ENCODE measurements at regions not wholly inside any gene's neighbourhood (a gene's known extent, or its start where the extent isn't known, plus 50 kb on each side); places are given as distances from the start of the nearest gene placed in this dataset.
"Not testable (repeated sequence)": the region's sequence is repeated elsewhere in the genome, so short reads cannot be mapped to it uniquely, and the experiment has no call there.

DNA sequence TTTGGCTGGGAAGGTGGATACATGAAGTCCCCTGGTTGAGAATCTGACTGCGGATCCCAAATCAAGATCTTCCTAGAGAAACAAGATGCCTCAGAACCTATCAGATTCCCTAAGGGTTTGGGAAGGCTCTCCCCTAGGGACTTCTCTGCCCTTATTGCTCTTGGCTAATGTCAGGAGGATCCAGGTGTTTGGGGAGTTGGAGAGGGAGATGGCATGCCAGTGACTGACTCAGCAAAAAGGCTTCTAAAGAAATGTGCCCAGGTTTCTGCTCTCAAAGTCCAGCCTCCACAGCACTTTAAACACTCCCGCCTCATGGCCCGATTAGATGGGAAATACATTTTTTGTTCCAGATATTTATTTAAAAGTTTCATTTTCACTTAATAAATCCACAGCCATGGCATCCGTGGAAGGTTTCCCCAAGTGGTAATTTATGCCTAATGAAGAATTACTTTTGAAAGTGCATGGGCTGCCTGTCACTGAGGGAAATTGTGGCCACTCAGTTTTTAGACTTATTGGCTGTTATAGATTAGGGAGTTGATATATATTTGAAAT lies 156.4 kb downstream of the OSR1 start:
- no peak for DNase-seq (ENCODE audit: low spot score)

DNA sequence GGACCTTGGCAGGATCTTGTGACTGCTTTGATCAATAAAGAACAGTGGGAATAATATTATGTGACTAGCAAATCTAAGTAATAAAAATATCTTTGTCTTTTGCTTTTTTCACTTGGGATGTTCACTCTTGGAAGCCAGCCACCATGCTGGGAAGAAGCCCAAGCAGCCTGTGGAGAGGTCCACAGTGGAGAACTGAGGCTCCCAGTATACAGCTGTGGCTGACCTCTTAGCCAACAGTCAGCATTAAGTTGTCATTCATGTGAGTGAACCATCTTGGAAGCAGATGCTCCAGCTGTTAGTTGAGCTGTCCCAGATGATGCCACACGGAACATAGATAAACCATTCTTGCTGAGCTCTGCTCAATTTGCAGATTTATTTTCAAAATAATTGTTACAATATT lies 160.0 kb downstream of the OSR1 start:
- DNase-seq (ENCODE audit: low spot score), result peak; percentile 7

DNA sequence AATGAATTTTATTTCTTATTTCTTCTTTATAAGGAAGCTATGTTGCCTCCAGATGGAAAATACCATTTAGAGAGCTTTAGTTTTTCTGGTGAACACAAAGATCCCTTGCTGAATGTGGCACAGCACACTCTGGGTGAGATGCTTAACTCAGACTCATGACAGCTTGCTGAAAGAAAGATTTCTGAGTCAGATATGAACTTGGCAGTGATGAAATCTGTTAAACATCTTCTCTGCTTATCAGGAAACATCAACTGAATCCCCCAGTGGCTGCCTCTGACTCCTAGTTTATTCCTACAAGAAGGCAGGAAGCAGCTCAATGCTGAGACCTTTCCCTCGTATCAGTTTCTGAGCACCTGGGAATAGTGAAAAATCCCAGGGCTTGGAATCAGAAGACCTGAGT lies 162.8 kb downstream of the OSR1 start:
- DNase-seq (ENCODE audit: low spot score), result no peak

DNA sequence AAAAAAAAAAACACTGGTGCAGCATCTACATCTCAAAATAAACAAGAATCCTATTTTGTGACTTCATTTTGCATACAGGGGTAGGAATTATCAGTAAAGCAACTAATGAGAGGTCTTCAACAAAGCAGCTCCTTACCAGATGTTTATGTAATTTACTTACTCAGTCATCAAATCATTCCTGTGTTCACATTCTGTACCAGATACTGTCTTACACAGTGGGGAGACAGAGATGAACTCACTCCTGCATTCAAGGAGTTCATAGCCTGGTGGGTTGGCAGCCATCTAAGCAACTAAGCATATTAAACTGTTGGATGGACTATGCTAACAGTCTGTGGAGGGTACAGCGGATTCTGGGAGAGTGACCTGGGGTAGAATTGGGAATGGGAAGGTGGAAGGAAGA lies 169.0 kb downstream of the OSR1 start:
- no peak for DNase-seq (ENCODE audit: low spot score)

DNA sequence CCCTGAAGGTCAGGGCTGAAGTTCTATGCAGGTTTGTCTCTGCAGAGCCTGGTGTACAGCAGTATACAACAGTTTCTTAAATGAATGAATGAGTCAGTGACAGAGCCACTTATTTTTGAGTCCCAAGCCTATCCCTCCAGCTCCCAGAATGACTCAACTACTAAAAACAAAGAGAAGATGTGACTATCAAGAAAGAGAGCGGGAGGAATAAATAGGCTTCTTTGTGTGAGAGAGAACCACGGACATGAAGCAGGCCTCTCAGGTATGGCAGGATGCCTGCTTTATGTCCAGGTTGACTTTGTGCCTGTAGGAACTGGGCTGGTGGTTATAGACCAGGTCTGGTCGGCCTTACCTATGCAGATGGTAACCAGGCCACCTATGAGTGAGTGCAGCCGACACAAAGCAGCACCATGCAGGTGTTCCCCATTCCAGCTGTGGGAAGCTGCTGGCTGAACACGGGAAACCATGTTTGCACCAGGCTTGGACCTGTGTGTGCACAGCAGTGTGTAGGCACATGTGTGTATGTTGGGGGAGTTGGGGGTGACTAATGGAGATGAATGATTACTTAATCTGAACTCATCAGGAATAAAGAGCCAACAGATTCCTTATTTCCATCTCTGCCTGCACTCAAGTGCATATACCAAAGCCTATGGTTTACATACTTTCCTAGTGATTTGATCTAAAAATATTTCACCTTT lies 171.0 kb downstream of the OSR1 start:
- no peak for DNase-seq (ENCODE audit: low spot score)

DNA sequence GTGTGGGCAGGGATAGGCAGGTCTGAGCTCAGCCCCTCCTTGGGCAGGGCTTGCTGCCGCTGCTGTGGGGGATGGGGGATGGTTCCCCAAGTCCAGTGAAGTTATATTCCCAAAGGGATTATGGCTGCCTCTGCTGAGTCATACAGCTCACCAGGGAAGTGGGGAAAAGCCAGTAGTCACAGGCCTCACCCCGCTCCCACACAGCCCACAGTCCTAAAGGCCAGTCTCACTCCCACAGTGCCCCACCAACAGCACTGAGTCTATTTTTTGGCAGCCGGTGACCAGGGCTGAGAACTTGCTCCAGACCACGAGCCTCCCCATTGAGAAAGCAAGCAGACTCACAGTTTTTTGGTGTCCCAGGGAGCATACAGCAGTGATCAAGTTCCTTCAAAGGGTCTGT lies 173.3 kb downstream of the OSR1 start:
- DNase-seq (ENCODE audit: low spot score), result no peak

DNA sequence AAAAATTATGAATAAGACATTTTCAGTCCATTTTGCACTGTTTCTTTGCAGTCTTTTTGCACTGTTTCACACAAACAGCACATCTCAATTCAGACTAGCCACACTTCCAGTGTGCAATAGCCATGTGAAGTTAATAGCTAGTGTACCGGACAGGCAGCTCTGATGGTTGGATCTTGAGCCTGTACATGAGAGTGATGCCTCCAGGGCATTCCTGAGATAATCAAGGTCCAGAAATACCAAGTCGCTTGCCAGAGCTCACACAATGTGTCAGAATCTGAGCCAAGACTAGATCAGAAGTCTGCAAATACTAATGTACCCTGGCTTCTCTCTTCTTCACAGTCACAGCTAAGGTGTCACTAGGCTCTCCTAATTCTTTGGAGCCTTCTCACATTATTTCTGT lies 180.2 kb downstream of the OSR1 start:
- DNase-seq (ENCODE audit: low spot score), result no peak

DNA sequence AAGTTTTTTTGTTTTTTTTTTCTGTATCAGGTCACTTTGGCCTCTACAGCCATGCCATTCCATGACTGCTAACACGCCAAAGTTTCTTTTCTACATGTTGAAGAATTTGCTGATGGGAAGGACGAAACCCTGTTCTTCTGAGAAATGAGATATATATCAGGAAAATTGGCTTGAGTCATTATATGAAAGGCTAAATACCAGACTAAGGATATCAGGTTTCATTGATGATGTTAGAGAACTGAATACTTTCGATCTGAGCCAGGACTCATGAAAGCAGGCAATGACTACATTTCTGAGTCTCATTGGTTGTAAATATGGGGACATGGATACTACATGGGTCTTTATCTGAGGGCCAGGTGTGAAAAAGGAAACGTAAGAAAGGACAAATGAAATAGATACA lies 181.4 kb downstream of the OSR1 start:
- no peak for DNase-seq (ENCODE audit: low spot score)

DNA sequence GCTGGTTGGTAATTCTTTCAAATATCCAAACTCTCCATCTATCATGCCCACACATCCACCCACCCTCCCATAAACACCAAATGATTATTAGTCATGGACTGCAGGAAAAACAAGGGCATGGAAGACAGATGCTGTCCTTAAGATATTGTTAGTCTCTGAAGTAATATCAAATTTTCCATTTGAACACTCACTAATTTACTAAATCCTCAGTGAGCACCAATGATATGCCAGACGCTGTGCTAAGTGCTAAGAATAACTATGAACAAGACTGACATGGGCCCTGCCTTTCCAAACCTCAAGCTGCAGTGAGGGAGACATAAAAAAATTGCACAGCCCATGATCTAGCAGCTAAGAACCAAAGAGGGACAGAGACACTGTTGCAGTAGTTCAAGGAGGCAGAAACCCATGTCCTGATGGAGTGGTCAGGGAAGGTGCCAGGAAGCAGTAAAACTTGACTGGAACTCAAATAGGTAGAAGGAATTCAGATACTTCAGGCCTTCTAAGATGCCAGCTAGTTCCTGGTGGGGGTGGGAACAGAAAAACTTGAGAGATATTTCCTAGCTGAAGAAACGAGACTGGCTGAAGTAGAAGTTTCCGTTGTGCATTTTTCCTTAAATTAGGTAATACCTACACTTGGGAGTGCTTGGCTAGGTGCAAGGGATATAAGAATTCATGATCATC lies 182.1 kb downstream of the OSR1 start:
- no peak for DNase-seq (ENCODE audit: low spot score)

DNA sequence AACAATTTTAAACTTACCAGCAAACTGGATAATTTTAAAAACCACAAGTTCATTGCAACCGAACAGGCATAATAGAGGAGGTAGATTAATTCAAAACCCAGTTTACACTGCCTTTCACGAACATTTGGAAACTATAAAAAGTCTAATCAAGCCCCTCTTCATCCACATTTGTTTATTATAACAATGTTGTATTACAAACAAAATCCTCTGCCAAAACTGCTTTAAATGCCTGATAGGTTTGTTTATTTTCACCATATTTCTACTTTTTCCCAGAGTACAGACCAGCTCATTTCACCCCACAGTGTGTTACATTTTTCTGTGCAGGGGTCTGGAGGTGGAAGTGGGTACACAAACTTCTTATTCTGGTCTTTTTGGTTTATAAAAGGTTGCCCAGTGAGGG lies 184.2 kb downstream of the OSR1 start:
- no peak for DNase-seq (ENCODE audit: low spot score)

DNA sequence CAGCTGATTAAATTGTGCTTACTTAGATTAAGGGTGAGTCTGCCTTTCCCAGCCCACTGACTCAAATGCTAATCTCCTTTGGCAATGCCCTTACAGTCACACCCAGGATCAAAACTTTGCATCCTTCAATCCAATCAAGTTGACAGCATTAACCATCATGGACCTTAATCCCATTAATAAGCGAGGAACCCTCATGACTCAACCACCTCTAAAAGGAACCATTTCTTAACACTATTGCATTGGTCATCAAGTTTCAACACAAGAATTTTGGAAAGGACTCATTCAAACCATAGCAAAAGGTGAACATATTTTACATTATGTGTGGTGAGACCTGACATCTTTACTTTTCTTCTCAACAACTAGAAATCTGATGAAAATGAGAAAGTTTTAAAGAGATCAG lies 187.0 kb downstream of the OSR1 start:
- DNase-seq (ENCODE audit: low spot score), result no peak

DNA sequence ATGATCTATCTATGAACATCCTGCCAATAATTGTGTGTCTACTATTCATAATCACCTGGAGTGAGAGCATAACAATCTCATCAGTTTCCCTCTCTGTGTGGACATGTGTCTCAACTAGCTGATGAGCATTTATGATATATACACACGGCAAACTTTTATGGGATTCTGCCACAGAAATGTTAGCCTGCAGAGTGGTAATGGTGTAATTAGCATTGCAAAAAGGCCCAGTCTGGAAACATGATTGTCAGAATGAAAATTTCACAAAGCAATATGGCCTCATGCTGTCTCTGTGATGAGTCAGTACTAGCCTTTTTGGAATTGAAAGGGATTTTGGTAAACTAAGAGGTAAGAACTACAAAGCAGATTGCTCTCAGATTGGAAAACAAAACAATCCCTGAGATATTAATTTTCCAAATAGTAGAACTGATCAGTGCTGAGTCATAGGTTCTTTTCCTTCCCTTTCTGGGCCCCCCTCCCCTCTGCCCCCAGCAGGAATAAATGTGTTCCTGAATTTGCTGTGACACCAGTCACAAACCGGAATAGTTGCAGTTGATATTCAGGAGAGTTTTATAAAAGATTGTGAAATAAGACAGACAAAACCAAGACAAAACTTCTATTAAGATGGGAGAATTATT lies 189.2 kb downstream of the OSR1 start:
- no peak for DNase-seq (ENCODE audit: low spot score)

DNA sequence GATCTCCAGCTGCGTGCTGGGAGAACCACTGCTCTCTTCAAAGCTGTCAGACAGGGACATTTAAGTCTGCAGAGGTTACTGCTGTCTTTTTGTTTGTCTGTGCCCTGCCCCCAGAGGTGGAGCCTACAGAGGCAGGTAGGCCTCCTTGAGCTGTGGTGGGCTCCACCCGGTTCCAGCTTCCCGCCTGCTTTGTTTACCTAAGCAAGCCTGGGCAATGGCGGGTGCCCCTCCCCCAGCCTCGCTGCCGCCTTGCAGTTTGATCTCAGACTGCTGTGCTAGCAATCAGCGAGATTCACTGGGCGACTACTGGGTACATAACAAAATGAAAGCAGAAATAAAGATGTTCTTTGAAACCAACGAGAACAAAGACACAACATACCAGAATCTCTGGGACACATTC lies 194.3 kb downstream of the OSR1 start:
- DNase-seq (ENCODE audit: low spot score), result not testable (repeated sequence)

DNA sequence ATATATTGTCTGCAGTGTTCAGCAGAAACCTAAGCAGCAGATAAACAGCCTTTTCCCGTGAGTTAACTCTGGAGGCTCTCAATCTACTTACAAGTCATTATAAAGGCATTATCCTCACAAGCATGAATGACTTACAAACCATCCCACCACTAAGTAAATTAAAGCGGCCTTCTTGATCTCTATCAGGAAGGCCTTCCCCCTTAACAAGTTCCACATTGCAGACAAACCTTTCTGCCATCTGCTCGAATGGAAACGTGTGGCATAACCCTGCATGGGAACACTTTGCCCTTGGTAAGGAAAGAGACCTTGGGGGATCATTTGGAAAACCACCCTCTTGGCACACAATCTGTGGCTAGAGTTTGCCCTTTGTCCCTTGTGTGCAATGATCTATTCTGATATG lies 199.5 kb downstream of the OSR1 start:
- no peak for DNase-seq (ENCODE audit: low spot score)

DNA sequence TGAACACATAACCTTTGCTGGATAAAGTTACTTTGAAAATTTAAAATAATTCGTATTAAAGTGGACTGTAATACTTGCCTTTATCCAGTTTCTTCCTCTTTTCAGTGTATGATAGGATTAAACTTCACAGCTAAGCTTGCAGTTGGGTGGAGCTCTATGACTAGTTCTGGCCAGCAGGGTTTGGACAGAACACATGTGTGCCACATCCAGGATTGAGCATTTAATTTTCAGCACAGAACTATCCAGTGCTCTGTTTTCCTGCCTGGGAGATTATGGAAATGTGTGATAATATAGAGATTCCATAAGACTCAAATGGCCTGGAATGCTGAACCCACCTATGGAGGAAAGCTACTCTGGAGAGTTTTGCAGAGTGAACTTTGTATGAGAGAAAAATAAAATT lies 200.2 kb downstream of the OSR1 start:
- no peak for DNase-seq (ENCODE audit: low spot score)

DNA sequence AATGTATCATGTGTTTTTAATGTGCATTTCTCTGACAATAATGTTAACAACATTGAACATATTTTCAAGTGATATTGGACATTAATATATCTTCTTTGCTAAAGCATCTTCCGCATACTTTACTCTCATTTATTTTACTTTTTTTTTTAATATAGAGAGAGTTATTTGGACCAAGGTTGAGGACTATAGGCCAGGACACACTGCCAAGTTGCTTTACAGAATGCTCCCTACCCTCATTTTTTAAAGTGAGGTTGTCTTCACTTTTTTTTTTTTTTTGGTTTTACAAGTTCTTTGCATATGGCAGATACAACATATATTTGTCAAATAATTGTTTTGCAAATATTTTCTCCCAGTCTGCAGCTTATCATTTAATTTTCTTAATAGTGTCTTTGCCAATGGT lies 201.8 kb downstream of the OSR1 start:
- no peak for DNase-seq (ENCODE audit: low spot score)

DNA sequence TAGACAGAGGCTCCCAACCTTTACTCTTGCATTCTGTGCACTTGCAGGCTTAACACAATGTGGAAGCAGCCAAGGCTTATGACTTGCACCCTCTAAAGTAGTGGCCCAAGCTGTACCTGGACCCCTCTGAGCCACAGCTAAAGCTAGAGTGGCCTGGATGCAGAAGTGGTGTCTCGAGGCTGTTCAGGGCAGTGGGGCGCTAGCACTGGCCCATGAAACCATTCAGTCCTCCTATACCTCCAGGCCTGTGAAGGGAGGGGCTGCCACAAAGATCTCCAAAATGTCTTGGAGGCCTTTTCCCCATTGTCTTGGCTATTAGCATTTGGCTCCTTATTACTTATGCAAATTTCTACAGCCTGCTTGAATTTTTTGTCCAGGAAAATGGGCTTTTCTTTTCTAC lies 207.7 kb downstream of the OSR1 start:
- no peak for DNase-seq (ENCODE audit: low spot score)

DNA sequence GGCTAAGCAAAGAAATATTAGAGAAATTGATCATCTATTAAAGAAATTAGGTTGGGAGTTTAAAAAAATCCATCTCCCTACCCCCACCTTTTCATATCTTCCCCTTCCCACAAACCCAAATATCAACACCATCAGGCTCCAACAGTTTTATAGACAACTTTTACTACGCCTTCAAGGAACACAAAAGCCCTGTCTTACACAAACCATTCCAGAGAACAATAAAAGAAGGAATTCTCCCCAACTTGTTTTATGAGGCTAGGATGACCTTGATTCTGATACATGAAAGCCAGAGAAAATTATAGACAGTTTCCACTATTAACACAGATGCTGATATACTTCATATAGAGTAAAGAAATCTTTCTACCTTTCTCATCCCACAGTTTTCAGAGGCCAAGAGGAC lies 211.6 kb downstream of the OSR1 start:
- DNase-seq (ENCODE audit: low spot score), result no peak

DNA sequence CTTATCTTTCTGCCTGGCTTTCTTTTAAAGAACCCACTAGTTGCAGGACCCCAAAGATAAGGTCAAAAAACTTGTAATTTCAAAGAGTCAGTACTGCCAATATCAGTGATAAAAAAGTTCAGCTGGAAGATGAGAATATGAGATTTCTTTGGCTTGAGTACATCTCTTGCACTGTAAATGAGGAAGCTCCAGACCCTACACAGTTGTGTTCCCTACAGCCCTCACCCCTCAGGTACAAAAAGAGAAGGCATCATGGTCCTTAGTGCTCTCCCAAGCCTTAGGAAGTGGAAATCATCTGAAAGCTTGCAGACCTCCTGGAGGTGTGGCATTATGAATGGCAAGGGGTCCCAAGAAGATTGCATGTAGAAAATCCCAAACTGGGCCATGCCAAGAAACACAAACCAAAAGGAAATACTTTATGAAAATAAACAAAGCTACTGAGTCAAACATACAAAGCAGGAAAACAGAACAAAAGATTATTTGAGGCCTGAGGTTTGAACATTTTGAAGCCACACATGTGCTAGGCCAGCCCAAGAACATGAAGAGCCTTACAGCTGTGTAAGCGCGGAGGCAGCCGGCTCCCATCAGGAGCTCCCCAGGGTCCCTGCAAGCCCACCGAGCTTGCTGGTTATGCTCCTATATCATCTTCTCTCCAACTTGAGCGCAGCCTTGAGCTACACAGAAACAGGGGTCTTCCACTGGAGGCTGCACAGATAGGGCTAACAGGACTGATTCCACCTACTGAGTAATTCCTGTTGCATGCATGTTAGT lies 217.0 kb downstream of the OSR1 start:
- no peak for DNase-seq (ENCODE audit: low spot score)

DNA sequence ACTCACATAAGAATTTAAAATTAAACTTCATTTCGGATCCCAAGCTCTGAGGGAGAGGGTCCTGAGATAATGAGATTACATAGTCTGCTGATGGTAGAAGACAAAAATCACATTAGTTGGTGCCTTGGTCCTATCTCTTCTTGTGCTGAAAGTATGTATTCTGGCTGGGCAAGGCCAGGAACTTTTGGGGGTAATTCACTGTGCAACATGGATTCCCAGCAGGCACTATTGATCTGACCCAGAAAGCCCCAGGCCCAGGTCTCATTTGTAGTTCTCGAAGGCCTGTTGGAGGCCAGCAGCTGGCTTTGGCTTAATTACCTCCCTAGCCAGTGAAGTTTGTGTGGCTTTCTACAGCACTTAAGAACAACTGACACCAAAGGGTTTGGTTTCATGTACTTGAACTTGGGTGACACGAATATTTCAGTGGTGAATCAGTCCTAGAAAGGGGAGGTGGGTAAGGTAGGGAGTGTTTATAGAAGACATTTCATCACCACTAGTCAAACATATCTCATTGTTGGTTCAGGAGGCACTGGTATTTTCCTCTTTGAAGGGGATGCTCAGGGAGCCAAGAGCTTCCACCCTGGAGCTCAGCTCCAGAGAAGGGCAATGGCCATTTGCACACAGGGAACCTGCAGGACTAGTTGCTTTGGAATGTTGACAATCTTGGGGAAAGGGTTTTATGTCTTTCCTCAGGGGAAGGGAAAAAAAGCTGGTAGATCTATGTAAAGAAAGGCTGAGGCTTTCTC lies 217.8 kb downstream of the OSR1 start:
- DNase-seq (ENCODE audit: low spot score), result no peak

DNA sequence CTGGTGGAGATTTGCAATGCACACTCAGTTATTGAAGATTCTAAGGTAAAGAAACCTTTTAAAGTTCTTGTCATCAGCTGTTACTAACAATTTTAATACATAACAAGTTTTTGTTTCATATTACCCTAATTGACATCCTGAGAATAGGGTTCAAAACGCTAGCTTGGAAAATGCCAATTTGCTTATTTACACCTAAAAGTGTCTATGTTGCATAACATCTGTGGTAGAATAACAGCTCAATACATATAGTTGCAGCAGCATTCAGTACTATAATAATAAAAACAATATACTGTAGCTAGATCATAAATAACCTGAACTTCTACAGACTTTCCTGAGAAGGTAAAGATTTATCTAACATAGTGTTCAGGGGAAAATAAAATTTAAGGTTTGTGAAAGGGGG lies 219.0 kb downstream of the OSR1 start:
- DNase-seq (ENCODE audit: low spot score), result no peak
